A549 (cell line): ENCODE measurements at regions not wholly inside any gene's neighbourhood (a gene's known extent, or its start where the extent isn't known, plus 50 kb on each side); places are given as distances from the start of the nearest gene placed in this dataset.

Source experiments
- EP300 ChIP-seq, 2 experiments: fragments of >200 bp; sonication (Bioruptor Twin); formaldehyde crosslinking; IDR thresholded peaks; 2 replicates in 1 of 2; 3 replicates in 1 of 2; pipeline ENCODE4 v1.6.1; 2016 to 2017
- MAFK ChIP-seq: fragments of 450-650 bp; IDR thresholded peaks from 2 replicates; pipeline ENCODE4 v1.6.1; 2014; ENCODE audit not compliant: partially characterized antibody
- MYC ChIP-seq: IDR thresholded peaks from 2 replicates; pipeline ENCODE4 v1.6.1; 2012; ENCODE audit warnings: mild to moderate bottlenecking, inconsistent platforms, low read length, improper control_type of control experiment, borderline replicate concordance
- TP53 ChIP-seq: fragments of 250-450 bp; sonication (Bioruptor Pico); IDR thresholded peaks from 2 replicates; pipeline ENCODE4 v1.5.0; 2021; ENCODE audit warnings: mild to moderate bottlenecking, moderate library complexity
- TF ChIP-seq, protein P1 (sequence below): fragments of >200 bp; sonication (Bioruptor Twin); formaldehyde crosslinking; IDR thresholded peaks from 3 replicates; pipeline ENCODE4 v1.5.1; 2016
- TF ChIP-seq, protein P2 (sequence below): IDR thresholded peaks from 2 replicates; pipeline ENCODE4 v1.6.1; 2012

DNA sequence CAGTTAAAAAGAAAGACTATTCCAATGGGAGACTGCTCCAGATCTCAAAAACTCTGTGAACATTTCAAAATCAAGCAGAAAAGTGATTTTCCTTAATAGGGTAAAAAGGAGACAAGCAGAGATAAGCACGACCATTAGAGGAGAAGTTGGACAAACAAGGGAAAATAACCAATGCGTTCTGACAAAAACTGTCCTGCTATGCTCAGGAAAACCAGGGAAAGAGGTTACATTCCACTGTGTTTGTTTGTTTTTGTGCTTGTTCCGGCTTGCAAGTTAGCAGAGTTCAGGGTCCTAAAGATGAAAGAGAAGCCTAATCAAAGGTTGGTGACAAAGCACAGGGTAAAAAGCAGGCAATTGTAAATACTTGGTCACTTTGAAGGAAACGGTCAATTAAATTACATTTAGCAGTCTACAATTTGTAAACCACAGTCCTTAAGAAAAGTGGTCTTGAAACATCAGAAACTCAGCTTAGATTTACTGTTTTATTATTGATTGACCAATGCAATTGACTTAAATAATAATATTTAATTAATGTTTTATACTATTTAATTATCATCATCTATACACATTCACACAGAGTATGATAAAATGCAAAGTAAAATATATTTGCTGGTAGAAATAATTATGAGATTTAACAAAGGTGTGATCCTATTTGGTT lies 186.2 kb upstream of the CPXCR1 start:
- TF ChIP-seq MAFK (no peak), MYC (no peak), EP300 (IDR thresholded peaks at IDR 0.05) (no peak), TP53 (no peak)
- TF ChIP-seq, protein P1, sequence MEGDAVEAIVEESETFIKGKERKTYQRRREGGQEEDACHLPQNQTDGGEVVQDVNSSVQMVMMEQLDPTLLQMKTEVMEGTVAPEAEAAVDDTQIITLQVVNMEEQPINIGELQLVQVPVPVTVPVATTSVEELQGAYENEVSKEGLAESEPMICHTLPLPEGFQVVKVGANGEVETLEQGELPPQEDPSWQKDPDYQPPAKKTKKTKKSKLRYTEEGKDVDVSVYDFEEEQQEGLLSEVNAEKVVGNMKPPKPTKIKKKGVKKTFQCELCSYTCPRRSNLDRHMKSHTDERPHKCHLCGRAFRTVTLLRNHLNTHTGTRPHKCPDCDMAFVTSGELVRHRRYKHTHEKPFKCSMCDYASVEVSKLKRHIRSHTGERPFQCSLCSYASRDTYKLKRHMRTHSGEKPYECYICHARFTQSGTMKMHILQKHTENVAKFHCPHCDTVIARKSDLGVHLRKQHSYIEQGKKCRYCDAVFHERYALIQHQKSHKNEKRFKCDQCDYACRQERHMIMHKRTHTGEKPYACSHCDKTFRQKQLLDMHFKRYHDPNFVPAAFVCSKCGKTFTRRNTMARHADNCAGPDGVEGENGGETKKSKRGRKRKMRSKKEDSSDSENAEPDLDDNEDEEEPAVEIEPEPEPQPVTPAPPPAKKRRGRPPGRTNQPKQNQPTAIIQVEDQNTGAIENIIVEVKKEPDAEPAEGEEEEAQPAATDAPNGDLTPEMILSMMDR: no peak
- TF ChIP-seq, protein P2, sequence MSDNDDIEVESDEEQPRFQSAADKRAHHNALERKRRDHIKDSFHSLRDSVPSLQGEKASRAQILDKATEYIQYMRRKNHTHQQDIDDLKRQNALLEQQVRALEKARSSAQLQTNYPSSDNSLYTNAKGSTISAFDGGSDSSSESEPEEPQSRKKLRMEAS: no peak
